K562 (cell line): ENCODE measurements at regions not wholly inside any gene's neighbourhood (a gene's known extent, or its start where the extent isn't known, plus 50 kb on each side); places are given as distances from the start of the nearest gene placed in this dataset.

Experiments
- ATAC-seq: fragments of 200-7000 bp; cut with Tn5 transposase; 3 replicates; pipeline ENCODE4 v1.9.1; 2020; ENCODE audit warnings: moderate library complexity
- BruUV-seq: library from RNA; stranded (reverse); fragments of 400-500 nt; replicated peaks from 2 replicates; lab custom pipeline; 2021; lab: Mats Ljungman, UMichigan
- CTCF ChIA-PET: fragments of 300-600 bp; formaldehyde crosslinking; extraction: SDS; loops from one replicate; lab custom pipeline; 2021; ENCODE audit warnings: low intra/inter-chr PET ratio; lab: Yijun Ruan, JAX
- POLR2A ChIA-PET: fragments of 300-600, 350-650 bp; sonication (Branson Sonifier 250); formaldehyde crosslinking; extraction: SDS; loops from one replicate; lab custom pipeline; 2021; ENCODE audit warnings: antibody characterized with exemption, inconsistent platforms; lab: Yijun Ruan, JAX
- DNase-seq, 4 experiments: peaks; one replicate each; pipeline versions ENCODE4 v3.0.0 to v3.0.0-alpha.2; 2011 to 2018; ENCODE audit warnings: low spot score in 3 of 4, mixed read lengths in 3 of 4; ENCODE audit errors: extremely low read depth in 1 of 4
- FAIRE-seq: peaks from 2 replicates; lab custom pipeline; 2011; peaks lifted over from hg19 to GRCh38; lab: Jason Lieb, UNC
- H2AFZ ChIP-seq: 2 replicates; pipeline ENCODE4 v1.6.0; 2011; ENCODE audit warnings: low read depth, low read length, control low read depth, inconsistent platforms
- H3K27ac ChIP-seq: fragments of 200-600 bp; 3 replicates; pipeline ENCODE4 v1.8.0; 2011; ENCODE audit warnings: low read depth, mild to moderate bottlenecking, control low read depth, inconsistent platforms, low read length, moderate library complexity, mixed read lengths; ENCODE audit errors: extremely low read depth
- H3K27me3 ChIP-seq, 2 experiments: fragments of 300-600 bp in 1 of 2; 2 replicates in 1 of 2; 3 replicates in 1 of 2; pipeline versions ENCODE4 v1.6.0 to v1.8.0; 2011; ENCODE audit warnings: inconsistent platforms in 2 of 2, low read length in 2 of 2, mild to moderate bottlenecking in 1 of 2, mixed read lengths in 1 of 2, moderate library complexity in 1 of 2; ENCODE audit not compliant: control insufficient read depth in 2 of 2, insufficient read depth in 2 of 2
- H3K36me3 ChIP-seq: fragments of 300-600 bp; 3 replicates; pipeline ENCODE4 v1.8.0; 2011; ENCODE audit warnings: mild to moderate bottlenecking, low read length, inconsistent platforms; ENCODE audit not compliant: control insufficient read depth, insufficient read depth
- H3K4me1 ChIP-seq, 2 experiments: fragments of 200-600 bp in 1 of 2; replicated peaks in 1 of 2; 2 replicates in 1 of 2; 3 replicates in 1 of 2; pipeline versions ENCODE4 v1.5.1 to v1.8.0; 2011; ENCODE audit warnings: inconsistent platforms in 2 of 2, low read length in 2 of 2, mild to moderate bottlenecking in 1 of 2, mixed read lengths in 1 of 2, moderate library complexity in 1 of 2; ENCODE audit not compliant: control insufficient read depth in 2 of 2, insufficient read depth in 2 of 2
- H3K4me2 ChIP-seq: 2 replicates; pipeline ENCODE4 v1.6.1; 2011; ENCODE audit warnings: low read length, control low read depth, inconsistent platforms, mixed read lengths; ENCODE audit not compliant: insufficient read depth
- H3K4me3 ChIP-seq: fragments of 200-600 bp; sonication (generic), shearing (Covaris generic); 2 replicates; pipeline ENCODE4 v1.5.1; 2016; ENCODE audit warnings: control low read depth, inconsistent platforms
- H3K79me2 ChIP-seq: fragments of 200-600 bp; 3 replicates; pipeline ENCODE4 v1.8.0; 2011; ENCODE audit warnings: low read length, inconsistent platforms; ENCODE audit not compliant: control insufficient read depth, insufficient read depth
- H3K9ac ChIP-seq, 2 experiments: 2 replicates each; pipeline versions ENCODE4 v1.6.0 to v1.6.1; 2011; ENCODE audit warnings: low read depth in 2 of 2, low read length in 2 of 2, control low read depth in 1 of 2, inconsistent platforms in 1 of 2, mild to moderate bottlenecking in 1 of 2, mixed read lengths in 1 of 2; ENCODE audit not compliant: insufficient read depth in 1 of 2
- H3K9me1 ChIP-seq: one replicate; pipeline ENCODE4 v1.6.0; 2011; ENCODE audit warnings: inconsistent platforms, mild to moderate bottlenecking, low read length, moderate library complexity; ENCODE audit not compliant: control insufficient read depth, insufficient read depth
- H3K9me3 ChIP-seq: replicated peaks from 2 replicates; pipeline ENCODE4 v1.5.1; 2011; ENCODE audit warnings: low read depth, low read length, inconsistent platforms; ENCODE audit not compliant: control insufficient read depth, insufficient read depth
- H4K20me1 ChIP-seq: replicated peaks from 2 replicates; pipeline ENCODE4 v1.6.1; 2011; ENCODE audit warnings: low read length, inconsistent platforms, mixed read lengths; ENCODE audit not compliant: control insufficient read depth, insufficient read depth
- BACH1 ChIP-seq: fragments of 200-800 bp; sonication (Bioruptor generic); IDR thresholded peaks from 2 replicates; pipeline ENCODE4 v1.6.1; 2016; ENCODE audit warnings: missing genetic modification characterization, missing compliant biosample characterization
- HMG20B ChIP-seq: fragments of 250-450 bp; sonication (Bioruptor Pico); IDR thresholded peaks from 2 replicates; pipeline ENCODE4 v1.5.0; 2021; ENCODE audit warnings: mild to moderate bottlenecking
- NFIX ChIP-seq: fragments of 250-450 bp; sonication (Bioruptor Pico); IDR thresholded peaks from 2 replicates; pipeline ENCODE4 v1.4.0; 2020; ENCODE audit warnings: low read depth, mild to moderate bottlenecking, moderate library complexity
- POLR3G ChIP-seq: IDR thresholded peaks from 2 replicates; pipeline ENCODE4 v1.6.1; 2011; ENCODE audit not compliant: insufficient read length, insufficient replicate concordance; ENCODE audit errors: extremely low read depth
- TBL1XR1 ChIP-seq, 2 experiments: IDR thresholded peaks; 2 replicates each; pipeline ENCODE4 v1.6.1; 2012; ENCODE audit warnings: improper control_type of control experiment in 2 of 2, low read length in 2 of 2, mild to moderate bottlenecking in 1 of 2
- ZNF133 ChIP-seq: fragments of 250-450 bp; sonication (Bioruptor Pico); IDR thresholded peaks from 2 replicates; pipeline ENCODE4 v1.4.0; 2020; ENCODE audit warnings: mild to moderate bottlenecking
- ZNF41 ChIP-seq: fragments of 250-450 bp; sonication (Bioruptor Pico); conservative IDR thresholded peaks from 2 replicates; pipeline ENCODE4 v1.4.0; 2020; ENCODE audit warnings: mild to moderate bottlenecking
- WGBS: fragments of 100-300 bp; shearing (Covaris generic); methylation state at CpG from one replicate; pipeline ENCODE4 v1.1.6; 2016; ENCODE audit warnings: low coverage, mixed read lengths; ENCODE audit not compliant: insufficient coverage; ENCODE audit errors: missing lambda C conversion rate; 5-methylcytosine and 5-hydroxymethylcytosine counted together
- in situ Hi-C: fragments of 300-500 bp; cut with MboI; formaldehyde crosslinking; loops from 4 replicates; pipeline ENCODE4 v1.15.0; 2018; ENCODE audit warnings: inconsistent platforms, mixed read lengths
- intact Hi-C: fragments of 100-400 bp; cut with micrococcal nuclease; formaldehyde crosslinking; loops from 2 replicates; pipeline ENCODE4 v1.14.2; 2022
- TF ChIP-seq, protein P1 (sequence below): fragments of 450-650 bp; IDR thresholded peaks from 2 replicates; pipeline ENCODE4 v1.6.1; 2018; ENCODE audit warnings: mild to moderate bottlenecking, low read depth; ENCODE audit not compliant: partially characterized antibody
- TF ChIP-seq, protein P2 (sequence below): sonication (generic); formaldehyde crosslinking; IDR thresholded peaks from 2 replicates; pipeline ENCODE4 v1.9.0; 2022; ENCODE audit warnings: mild to moderate bottlenecking, missing genetic modification reagents
- TF ChIP-seq, protein P3 (sequence below): fragments of 250-450 bp; sonication (Bioruptor Pico); IDR thresholded peaks from 2 replicates; pipeline ENCODE4 v1.8.0; 2021; ENCODE audit warnings: mild to moderate bottlenecking, moderate library complexity
- TF ChIP-seq, protein P4 (sequence below): fragments of 250-450 bp; sonication (Bioruptor Pico); IDR thresholded peaks from 2 replicates; pipeline ENCODE4 v1.4.0; 2020; ENCODE audit warnings: mild to moderate bottlenecking, moderate library complexity

DNA sequence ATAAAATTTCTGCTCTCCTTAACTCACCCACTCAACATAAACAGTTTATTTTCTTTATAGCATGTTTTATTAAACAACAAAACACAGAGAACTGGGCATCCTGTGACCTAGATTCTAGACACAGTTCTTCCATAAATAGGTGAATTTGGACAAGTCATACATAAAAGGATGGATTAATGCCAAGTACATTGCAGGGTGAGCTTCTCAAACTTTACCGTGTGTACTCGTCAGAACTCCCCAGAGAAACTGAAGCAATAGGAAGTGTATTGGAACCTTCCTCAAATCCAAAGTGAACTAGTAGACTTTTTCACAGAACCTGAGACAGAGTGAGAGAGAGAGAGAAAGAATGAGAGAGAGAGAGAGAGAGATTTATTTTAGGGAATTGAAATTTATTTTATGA lies 139.7 kb downstream of the CD47 start:
- Histone ChIP-seq H3K27ac (no peak overlapping the region), H3K9me3 (no peaks in the 10 kb centered on the region), H3K79me2 (no peaks in the 10 kb centered on the region), H3K27me3 (no peaks in the 10 kb centered on the region), H3K4me3 (no peak overlapping the region), H2AFZ (no peak overlapping the region), H3K9me1 (no peaks in the 10 kb centered on the region), H3K4me1 (no peaks in the 10 kb centered on the region), H4K20me1 (no peaks in the 10 kb centered on the region), H3K36me3 (no peaks in the 10 kb centered on the region), H3K9ac (no peak overlapping the region), H3K4me2 (no peak overlapping the region)
- in situ Hi-C loops, result no loop called here
- no TSS peak for BruUV-seq
- TF ChIP-seq TBL1XR1 (IDR thresholded peaks at IDR 0.05; ENCODE audit: low read length in 2 of 2) (no peak), ZNF133 (CRISPR knock-in tag) (no peak), BACH1 (tag) (no peak), POLR3G (no peak)
- TF ChIP-seq, protein P1, sequence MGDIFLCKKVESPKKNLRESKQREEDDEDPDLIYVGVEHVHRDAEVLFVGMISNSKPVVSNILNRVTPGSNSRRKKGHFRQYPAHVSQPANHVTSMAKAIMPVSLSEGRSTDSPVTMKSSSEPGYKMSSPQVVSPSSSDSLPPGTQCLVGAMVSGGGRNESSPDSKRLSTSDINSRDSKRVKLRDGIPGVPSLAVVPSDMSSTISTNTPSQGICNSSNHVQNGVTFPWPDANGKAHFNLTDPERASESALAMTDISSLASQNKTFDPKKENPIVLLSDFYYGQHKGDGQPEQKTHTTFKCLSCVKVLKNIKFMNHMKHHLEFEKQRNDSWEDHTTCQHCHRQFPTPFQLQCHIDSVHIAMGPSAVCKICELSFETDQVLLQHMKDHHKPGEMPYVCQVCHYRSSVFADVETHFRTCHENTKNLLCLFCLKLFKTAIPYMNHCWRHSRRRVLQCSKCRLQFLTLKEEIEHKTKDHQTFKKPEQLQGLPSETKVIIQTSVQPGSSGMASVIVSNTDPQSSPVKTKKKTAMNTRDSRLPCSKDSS, result no peak
- ATAC-seq (no peak), DNase-seq (no peak), FAIRE-seq (no peak)
- ChIA-PET CTCF (no interaction called here), POLR2A (no interaction called here)
- WGBS, result 0% methylated on average over 2 of the region's 2 CpGs
- intact Hi-C loops, result no loop called here

DNA sequence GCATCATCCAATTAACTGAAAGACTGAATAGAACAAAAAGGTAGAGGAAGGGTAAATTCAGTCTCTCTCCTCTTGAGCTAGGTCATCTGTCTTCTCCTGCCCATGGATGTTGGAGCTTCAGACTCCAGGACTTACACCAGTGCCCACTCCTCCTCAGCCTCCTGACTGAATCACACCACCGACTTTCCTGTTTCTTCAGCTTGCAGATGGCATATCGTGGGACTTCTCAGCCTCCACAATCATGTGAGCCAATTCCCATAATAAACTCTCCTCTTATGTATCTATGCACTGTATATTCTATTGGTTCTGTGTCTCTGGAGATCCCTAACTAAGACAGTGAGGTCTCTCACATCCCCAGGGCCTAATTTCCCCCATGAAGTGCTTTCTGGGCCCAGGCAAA lies 140.4 kb downstream of the CD47 start:
- 0% methylated on average over 2 of the region's 2 CpGs for WGBS
- no TSS peak for BruUV-seq
- TF ChIP-seq, protein P2, sequence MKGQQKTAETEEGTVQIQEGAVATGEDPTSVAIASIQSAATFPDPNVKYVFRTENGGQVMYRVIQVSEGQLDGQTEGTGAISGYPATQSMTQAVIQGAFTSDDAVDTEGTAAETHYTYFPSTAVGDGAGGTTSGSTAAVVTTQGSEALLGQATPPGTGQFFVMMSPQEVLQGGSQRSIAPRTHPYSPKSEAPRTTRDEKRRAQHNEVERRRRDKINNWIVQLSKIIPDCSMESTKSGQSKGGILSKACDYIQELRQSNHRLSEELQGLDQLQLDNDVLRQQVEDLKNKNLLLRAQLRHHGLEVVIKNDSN (CRISPR knock-in tag), result no peak
- TF ChIP-seq, protein P3, sequence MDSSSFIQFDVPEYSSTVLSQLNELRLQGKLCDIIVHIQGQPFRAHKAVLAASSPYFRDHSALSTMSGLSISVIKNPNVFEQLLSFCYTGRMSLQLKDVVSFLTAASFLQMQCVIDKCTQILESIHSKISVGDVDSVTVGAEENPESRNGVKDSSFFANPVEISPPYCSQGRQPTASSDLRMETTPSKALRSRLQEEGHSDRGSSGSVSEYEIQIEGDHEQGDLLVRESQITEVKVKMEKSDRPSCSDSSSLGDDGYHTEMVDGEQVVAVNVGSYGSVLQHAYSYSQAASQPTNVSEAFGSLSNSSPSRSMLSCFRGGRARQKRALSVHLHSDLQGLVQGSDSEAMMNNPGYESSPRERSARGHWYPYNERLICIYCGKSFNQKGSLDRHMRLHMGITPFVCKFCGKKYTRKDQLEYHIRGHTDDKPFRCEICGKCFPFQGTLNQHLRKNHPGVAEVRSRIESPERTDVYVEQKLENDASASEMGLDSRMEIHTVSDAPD (CRISPR knock-in tag), result no peak
- TF ChIP-seq, protein P4, sequence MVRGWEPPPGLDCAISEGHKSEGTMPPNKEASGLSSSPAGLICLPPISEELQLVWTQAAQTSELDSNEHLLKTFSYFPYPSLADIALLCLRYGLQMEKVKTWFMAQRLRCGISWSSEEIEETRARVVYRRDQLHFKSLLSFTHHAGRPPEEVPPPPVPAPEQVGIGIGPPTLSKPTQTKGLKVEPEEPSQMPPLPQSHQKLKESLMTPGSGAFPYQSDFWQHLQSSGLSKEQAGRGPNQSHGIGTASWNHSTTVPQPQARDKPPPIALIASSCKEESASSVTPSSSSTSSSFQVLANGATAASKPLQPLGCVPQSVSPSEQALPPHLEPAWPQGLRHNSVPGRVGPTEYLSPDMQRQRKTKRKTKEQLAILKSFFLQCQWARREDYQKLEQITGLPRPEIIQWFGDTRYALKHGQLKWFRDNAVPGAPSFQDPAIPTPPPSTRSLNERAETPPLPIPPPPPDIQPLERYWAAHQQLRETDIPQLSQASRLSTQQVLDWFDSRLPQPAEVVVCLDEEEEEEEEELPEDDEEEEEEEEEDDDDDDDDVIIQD (CRISPR knock-in tag), result no peak
- TF ChIP-seq HMG20B, result no peak
- no peak for TF ChIP-seq ZNF41 (CRISPR knock-in tag)
- TF ChIP-seq NFIX, result no peak

More for the DNA sequence above, 140.4 kb downstream of the CD47 start:
- in situ Hi-C loops (no loop called here), intact Hi-C loops (no loop called here)
- Histone ChIP-seq H3K4me2 (no peak overlapping the region), H3K9me3 (no peaks in the 10 kb centered on the region), H3K9ac (no peak overlapping the region), H3K4me1 (no peaks in the 10 kb centered on the region), H3K36me3 (no peaks in the 10 kb centered on the region), H3K4me3 (no peak overlapping the region), H3K9me1 (no peaks in the 10 kb centered on the region), H4K20me1 (no peaks in the 10 kb centered on the region), H2AFZ (no peak overlapping the region), H3K27me3 (no peaks in the 10 kb centered on the region), H3K27ac (no peak overlapping the region), H3K79me2 (no peaks in the 10 kb centered on the region)
- ChIA-PET POLR2A (no interaction called here), CTCF (no interaction called here)
- FAIRE-seq, result no peak
- ATAC-seq, result no peak
- no peak for DNase-seq
